ENCODE measurements at regions not wholly inside any gene's neighbourhood (a gene's known extent, or its start where the extent isn't known, plus 50 kb on each side); places are given as distances from the start of the nearest gene placed in this dataset.

- TF ChIP-seq TCF12 (IDR thresholded peaks at IDR 0.05), result no peak
- TF ChIP-seq, protein P1, sequence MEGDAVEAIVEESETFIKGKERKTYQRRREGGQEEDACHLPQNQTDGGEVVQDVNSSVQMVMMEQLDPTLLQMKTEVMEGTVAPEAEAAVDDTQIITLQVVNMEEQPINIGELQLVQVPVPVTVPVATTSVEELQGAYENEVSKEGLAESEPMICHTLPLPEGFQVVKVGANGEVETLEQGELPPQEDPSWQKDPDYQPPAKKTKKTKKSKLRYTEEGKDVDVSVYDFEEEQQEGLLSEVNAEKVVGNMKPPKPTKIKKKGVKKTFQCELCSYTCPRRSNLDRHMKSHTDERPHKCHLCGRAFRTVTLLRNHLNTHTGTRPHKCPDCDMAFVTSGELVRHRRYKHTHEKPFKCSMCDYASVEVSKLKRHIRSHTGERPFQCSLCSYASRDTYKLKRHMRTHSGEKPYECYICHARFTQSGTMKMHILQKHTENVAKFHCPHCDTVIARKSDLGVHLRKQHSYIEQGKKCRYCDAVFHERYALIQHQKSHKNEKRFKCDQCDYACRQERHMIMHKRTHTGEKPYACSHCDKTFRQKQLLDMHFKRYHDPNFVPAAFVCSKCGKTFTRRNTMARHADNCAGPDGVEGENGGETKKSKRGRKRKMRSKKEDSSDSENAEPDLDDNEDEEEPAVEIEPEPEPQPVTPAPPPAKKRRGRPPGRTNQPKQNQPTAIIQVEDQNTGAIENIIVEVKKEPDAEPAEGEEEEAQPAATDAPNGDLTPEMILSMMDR (IDR thresholded peaks at IDR 0.05), result no peak
- no peak for TF ChIP-seq TAF1 (IDR thresholded peaks at IDR 0.05; ENCODE audit: borderline replicate concordance, low read depth, low read length)
- no peak for TF ChIP-seq POLR2AphosphoS5 (IDR thresholded peaks at IDR 0.05; ENCODE audit: low read depth, low read length)
- TF ChIP-seq SIN3A (IDR thresholded peaks at IDR 0.05; ENCODE audit: borderline replicate concordance, low read depth, low read length), result no peak
- no peak for TF ChIP-seq USF2 (IDR thresholded peaks at IDR 0.05; ENCODE audit: borderline replicate concordance, low read depth, low read length)
- TF ChIP-seq YY1 (IDR thresholded peaks at IDR 0.05; ENCODE audit: low read depth), result no peak
- no peak for TF ChIP-seq NFIC (IDR thresholded peaks at IDR 0.05; ENCODE audit: borderline replicate concordance)
- TF ChIP-seq NRF1 (IDR thresholded peaks at IDR 0.05; ENCODE audit: low read depth, low read length), result no peak
- TF ChIP-seq EP300 (IDR thresholded peaks at IDR 0.05; ENCODE audit: borderline replicate concordance in 1 of 2, low read depth in 1 of 2, low read length in 1 of 2), result no peak
- TF ChIP-seq EZH2phosphoT487 (IDR thresholded peaks at IDR 0.05; ENCODE audit: borderline replicate concordance, low read depth), result no peak
Observed at GRCh38 chr14:43252866-43253265, 1254.2 kb downstream of the FSCB start.

Measured in SK-N-SH (cell line).